Brain microvascular endothelial cell (primary cell): ENCODE measurements at regions not wholly inside any gene's neighbourhood (a gene's known extent, or its start where the extent isn't known, plus 50 kb on each side); places are given as distances from the start of the nearest gene placed in this dataset.

Experiments
- DNase-seq: peaks from one replicate; pipeline ENCODE4 v3.0.0-alpha.2; 2020
- H3K27ac ChIP-seq: fragments of 250-450 bp; sonication (Bioruptor Pico); 2 replicates; pipeline ENCODE4 v1.5.1; 2020; ENCODE audit warnings: mild to moderate bottlenecking, moderate library complexity
- H3K27me3 ChIP-seq: fragments of 250-450 bp; sonication (Bioruptor Pico); replicated peaks from 2 replicates; pipeline ENCODE4 v1.5.1; 2020; ENCODE audit warnings: mild to moderate bottlenecking
- H3K36me3 ChIP-seq: fragments of 250-450 bp; sonication (Bioruptor Pico); replicated peaks from 2 replicates; pipeline ENCODE4 v1.5.1; 2020; ENCODE audit warnings: mild to moderate bottlenecking
- H3K4me3 ChIP-seq: 2 replicates; pipeline ENCODE4 v1.5.1; 2011; ENCODE audit warnings: low read depth, mild to moderate bottlenecking, control low read depth, low read length, moderate library complexity
- in situ Hi-C: cut with HindIII; loops from 2 replicates; pipeline ENCODE4 v1.10.0; 2017; ENCODE audit warnings: low sequenced_read_pairs, low pct_ligation_motif_present
- TF ChIP-seq, protein P1 (sequence below): IDR thresholded peaks from 2 replicates; pipeline ENCODE4 v1.5.1; 2011; ENCODE audit warnings: low read depth, mild to moderate bottlenecking, moderate library complexity, low read length, control low read depth, inconsistent platforms; ENCODE audit errors: missing control alignments

DNA sequence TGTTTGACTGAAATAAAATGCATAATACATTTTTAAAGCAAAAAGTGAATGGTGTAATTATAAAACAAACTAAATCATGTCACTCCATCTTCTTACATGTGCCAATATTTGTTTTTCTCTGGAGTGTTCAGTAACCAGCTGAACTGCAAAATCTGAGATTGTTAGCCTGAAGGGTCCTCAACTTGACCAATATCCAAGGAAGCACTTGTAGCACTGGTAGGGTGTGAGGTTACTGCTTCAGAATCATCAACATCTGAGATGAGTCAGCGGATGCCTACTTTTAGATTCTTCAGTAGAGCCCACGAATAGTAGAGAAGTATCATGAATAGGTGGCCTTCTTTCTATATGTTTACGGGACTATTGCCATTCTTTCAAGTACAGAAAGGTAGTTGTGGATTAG, 226.7 kb downstream of the TLE4 start:
- Histone ChIP-seq H3K4me3 (no peak overlapping the region), H3K27ac (no peak overlapping the region), H3K36me3 (no peaks in the 10 kb centered on the region), H3K27me3 (no peaks in the 10 kb centered on the region)
- no peak for DNase-seq
- in situ Hi-C loops: no loop called here
- TF ChIP-seq, protein P1, sequence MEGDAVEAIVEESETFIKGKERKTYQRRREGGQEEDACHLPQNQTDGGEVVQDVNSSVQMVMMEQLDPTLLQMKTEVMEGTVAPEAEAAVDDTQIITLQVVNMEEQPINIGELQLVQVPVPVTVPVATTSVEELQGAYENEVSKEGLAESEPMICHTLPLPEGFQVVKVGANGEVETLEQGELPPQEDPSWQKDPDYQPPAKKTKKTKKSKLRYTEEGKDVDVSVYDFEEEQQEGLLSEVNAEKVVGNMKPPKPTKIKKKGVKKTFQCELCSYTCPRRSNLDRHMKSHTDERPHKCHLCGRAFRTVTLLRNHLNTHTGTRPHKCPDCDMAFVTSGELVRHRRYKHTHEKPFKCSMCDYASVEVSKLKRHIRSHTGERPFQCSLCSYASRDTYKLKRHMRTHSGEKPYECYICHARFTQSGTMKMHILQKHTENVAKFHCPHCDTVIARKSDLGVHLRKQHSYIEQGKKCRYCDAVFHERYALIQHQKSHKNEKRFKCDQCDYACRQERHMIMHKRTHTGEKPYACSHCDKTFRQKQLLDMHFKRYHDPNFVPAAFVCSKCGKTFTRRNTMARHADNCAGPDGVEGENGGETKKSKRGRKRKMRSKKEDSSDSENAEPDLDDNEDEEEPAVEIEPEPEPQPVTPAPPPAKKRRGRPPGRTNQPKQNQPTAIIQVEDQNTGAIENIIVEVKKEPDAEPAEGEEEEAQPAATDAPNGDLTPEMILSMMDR: no peak

DNA sequence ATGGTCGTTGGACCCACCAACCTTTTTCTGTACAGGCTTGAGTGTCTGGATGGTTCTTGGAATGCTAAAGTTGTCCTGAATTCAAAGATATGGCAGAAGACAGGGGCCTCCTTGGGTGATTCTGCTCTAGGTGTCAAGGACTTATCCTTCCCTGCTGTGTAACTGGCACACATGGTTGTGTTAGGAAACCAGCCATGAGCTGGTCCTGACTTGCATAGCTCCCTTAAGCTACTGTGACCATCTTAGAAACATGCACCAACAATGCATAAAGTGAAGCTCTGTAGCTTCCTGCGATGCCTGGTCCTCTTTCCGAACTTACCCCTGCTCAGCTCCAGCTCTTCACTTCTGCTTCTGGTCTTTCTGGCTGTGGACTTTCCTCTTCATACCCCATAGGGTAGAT, 224.6 kb downstream of the TLE4 start:
- in situ Hi-C loops: no loop called here
- no peak overlapping the region for H3K27ac ChIP-seq

DNA sequence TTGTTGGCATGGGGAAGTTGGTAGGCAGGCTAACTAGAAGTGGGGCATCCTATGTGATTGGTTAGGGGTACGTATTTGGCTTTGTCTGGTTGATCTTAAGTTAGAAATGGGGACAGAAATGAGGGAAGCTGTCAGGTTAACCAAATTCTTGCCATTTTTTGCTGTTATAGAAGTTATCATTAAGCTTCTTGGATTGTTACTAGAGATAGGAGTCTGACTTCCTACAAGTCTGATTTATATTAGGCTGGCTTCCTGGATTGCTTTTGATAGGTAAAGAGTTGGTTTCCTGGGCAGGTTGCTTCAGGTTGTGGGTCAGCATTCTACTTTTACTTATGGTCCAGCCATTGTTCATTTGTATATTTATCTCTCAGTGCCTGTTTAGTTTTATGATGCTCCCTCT, 216.9 kb downstream of the TLE4 start:
- TF ChIP-seq, protein P1: no peak
- in situ Hi-C loops: no loop called here

More for the DNA sequence above, 224.6 kb downstream of the TLE4 start:
- TF ChIP-seq, protein P1: no peak
- H3K27me3 ChIP-seq: no peaks in the 10 kb centered on the region
- no peak for DNase-seq
- no peak overlapping the region for H3K4me3 ChIP-seq
- no peaks in the 10 kb centered on the region for H3K36me3 ChIP-seq

DNA sequence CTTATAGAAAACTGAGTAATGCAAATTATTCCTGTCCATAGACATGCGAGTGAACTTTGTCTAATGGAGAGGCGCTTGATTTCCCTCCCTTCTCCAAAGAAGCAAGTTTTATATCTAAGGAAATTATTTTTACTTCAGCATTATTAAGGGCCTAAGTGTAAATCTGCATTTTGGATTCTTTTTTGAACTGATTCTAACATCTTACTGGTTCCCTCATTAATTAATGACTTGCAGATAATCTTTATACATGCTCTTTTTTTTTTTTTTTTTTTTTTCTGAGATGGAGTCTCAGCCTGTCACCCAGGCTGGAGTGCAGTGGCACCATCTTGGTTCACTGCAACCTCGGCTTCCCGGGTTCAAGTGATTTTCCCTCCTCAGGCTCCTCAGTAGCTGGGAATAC, 209.5 kb downstream of the TLE4 start:
- DNase-seq: no peak
- no peaks in the 10 kb centered on the region for H3K27me3 ChIP-seq
- in situ Hi-C loops: no loop called here
- H3K36me3 ChIP-seq: no peaks in the 10 kb centered on the region
- TF ChIP-seq, protein P1: no peak
- H3K4me3 ChIP-seq: no peak overlapping the region
- H3K27ac ChIP-seq: no peak overlapping the region

More for the DNA sequence above, 216.9 kb downstream of the TLE4 start:
- DNase-seq: no peak
- H3K4me3 ChIP-seq: no peak overlapping the region
- H3K27ac ChIP-seq: no peak overlapping the region
- no peaks in the 10 kb centered on the region for H3K27me3 ChIP-seq
- H3K36me3 ChIP-seq: no peaks in the 10 kb centered on the region

DNA sequence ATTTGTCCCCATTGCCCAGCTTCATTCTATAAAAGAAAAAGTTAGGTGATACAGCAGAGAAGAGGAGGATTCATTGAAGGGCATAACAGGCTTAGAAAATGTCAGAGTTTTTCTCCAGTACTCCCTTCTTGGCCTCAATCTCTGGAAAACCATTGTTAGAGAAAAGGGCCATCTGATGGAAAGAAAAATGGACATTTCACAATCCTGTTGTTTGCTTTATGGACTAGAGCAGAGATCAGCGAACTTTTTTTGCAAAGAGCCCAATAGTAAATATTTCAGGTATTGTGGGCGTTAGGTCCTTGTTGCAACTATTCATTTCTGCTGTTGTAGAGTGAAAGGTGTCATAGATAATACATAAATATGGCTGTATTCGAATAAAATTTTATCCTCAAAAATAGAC, 208.8 kb downstream of the TLE4 start:
- Histone ChIP-seq H3K4me3 (no peak overlapping the region), H3K27me3 (no peaks in the 10 kb centered on the region), H3K36me3 (no peaks in the 10 kb centered on the region), H3K27ac (no peak overlapping the region)
- in situ Hi-C loops: no loop called here
- no peak for DNase-seq
- TF ChIP-seq, protein P1: no peak

DNA sequence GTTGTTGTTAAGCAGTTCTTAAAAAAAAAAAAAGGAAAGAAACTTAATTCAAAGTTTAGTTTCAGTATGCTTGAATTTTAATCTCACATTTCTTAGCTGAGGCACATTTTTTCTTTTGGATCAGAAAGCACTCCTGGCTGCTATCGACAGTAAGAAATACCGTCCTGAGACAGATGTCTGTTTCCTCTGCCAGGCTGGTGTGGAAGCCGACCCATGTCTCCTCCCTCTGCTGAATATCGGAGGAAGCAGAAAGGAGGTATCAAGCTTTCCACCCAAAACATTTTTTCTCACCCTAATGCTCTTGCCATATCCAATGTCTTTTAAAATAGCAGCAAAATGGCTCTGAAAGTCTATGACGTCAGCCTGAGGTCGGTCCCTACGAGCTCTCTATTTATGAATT, 208.1 kb downstream of the TLE4 start:
- in situ Hi-C loops: no loop called here
- TF ChIP-seq, protein P1: no peak
- H3K27ac ChIP-seq: no peak overlapping the region
- H3K27me3 ChIP-seq: no peaks in the 10 kb centered on the region
- H3K4me3 ChIP-seq: no peak overlapping the region
- DNase-seq: no peak
- no peaks in the 10 kb centered on the region for H3K36me3 ChIP-seq
